NCI-H774 (cell line): ENCODE measurements at regions not wholly inside any gene's neighbourhood (a gene's known extent, or its start where the extent isn't known, plus 50 kb on each side); places are given as distances from the start of the nearest gene placed in this dataset.
"Not testable (repeated sequence)": the region's sequence is repeated elsewhere in the genome, so short reads cannot be mapped to it uniquely, and the experiment has no call there.

ENCODE experiments used
- DNase-seq: peaks from one replicate; lab custom pipeline; 2025; lab: John Stamatoyannopoulos, UW

DNA sequence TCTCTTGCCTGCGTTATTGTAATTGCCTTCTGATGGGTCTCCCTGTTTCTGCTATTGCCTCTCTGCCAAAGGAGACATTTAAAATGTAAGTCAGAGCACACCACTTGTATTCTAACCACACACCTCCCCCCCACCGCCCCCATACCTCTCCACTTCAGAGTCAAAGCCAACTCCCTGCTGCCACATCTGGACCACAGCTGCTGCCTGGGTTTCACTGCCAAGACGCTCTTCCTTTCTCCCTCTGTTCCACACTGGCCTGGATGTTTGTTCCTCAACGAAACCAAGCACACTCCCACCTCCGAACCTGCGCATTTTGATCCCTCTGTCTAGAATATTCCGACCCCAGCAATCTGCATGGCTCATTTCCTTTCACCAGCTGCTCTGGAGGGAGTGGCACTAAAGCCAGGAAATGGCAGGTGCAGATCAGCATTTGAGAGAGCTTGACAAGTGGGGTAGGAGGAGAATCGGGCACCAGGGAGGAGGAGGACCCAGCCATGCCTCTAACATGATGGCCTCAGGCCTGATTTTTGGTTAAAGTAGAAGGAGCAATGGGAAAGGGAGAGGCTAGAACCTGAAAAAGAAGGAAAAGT is 92.4 kb upstream of the HS3ST2 start:
- DNase-seq: peak; percentile 27

DNA sequence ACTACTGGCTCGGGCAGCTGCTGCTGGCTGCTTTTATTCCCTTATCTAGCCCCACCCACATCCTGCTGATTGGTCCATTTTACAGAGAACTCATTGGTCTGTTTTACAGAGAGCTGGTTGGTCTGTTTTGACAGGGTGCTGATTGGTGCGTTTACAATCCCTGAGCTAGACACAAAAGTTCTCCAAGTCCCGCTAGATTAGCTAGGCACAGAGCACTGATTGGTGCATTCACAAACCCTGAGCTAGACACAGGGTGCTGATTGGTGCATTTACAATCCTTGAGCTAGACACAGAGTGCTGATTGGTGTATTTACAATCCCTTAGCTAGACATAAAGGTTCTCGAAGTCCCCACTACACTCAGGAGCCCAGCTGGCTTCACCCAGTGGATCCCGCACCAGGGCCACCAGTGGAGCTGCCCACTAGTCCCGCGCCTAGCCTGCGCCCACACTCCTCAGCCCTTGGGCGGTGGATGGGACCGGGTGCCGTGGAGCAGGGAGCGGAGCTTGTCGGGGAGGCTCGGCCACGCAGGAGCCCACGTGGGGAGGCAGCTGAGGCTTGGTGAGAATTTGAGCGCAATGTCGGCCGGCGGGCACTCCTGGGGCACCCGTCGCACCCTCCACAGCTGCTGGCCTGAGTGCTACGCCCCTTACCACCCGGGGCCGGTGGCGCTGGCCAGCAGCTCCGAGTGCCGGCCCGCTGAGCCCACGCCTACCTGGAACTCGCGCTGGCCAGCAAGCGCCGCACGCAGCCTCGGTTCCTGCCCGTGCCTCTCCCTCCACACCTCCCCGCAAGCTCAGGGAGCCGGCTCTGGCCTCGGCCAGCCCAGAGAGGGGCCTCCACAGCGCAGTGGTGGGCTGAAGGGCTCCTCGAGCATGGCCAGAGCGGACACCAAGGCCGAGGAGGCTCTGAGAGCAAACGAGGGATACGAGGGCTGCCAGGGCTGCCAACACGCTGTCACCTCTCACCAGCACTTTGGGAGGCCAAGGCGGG is 91.1 kb upstream of the HS3ST2 start:
- DNase-seq: not testable (repeated sequence)

GRCh38 chr16:22726868-22727267 is 87.1 kb upstream of the HS3ST2 start:
- no peak for DNase-seq

DNA sequence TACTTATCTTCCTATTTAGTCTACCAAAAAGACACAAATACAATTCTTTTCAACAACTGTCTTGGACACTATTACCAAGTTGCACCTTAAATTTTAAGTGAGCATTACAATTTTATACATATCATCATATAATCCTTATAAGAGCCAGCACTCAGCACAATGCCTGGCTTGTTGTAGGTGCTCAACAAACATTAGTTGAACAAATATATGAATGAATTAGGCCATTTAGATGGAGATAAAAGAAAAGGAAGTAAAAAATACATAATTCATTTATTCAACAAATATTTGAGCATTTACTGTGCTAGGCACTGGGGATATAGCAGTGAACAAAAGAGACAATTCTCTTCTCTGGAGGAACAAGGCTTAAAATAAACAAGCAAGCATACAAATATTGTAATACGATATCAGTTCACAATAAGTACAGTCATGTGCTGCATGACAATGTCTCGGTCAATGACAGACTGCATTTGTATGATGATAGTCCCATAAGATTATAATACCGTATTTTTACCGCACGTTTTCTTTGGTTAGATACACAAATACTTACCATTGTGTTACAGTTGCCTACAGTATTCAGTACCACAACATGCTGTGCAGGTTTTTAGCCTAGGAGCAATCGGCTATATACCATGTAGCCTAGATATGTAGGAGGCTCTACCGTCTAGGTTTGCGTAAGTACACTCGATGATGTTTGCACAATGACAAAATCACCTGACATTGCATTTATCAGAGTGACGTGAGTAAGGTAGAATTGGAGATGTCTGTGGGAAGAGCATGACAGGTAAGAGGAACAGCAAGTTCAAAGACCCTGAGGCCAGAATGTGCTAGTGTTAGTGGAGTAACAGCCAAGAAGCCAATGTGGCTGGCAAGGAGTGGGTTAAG is 86.4 kb upstream of the HS3ST2 start:
- DNase-seq: peak; percentile 74

DNA sequence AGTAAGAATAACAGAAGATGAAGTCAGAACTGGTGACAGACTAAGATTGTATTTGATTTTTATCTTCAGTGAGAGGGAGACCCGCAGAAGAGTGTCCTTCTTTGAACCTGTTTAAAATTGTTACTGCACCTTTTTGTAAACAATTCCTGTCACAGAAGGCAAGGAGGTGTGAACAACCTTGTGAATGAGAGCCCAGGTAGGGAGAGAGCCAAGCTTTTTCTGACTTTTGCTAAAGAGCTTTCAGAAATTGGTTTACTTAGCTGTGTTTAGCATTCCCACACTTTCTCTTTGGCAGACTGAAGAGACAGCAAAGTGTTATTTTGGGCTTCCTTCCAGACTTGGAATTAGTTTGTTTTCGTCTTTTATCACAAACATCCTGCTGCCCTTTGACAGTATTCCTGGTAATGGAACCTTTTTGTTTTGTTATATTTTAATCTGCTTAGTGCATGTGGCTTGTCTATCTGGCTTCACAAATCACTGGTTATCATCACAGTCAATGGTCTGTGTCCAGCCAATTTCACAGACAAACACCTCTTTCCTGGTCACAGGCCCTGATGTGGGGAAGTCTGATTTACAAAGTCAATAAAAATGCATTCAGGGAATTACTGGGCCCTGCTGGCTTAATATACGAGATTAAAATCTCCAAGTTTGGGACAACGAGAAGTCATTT is 85.7 kb upstream of the HS3ST2 start:
- peak; percentile 43 for DNase-seq

DNA sequence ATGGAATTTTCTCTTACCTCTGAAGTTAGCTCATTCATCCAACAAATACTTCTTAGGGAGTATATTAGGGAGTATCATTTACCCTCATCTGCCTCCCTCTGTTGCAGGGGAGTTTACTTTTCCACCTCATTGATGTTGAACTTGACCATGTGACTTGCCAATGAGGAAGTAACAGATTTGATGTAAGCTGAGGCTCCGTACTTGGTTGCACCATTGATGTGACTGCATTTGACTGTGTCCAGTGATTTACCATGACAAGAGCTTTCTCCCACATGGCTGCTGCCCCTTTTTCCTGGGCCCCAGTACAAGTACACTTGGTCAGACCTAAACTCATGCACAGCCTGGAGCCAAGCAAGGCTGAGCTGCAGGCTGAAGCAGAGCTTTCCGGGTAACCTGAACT is 81.6 kb upstream of the HS3ST2 start:
- no peak for DNase-seq

DNA sequence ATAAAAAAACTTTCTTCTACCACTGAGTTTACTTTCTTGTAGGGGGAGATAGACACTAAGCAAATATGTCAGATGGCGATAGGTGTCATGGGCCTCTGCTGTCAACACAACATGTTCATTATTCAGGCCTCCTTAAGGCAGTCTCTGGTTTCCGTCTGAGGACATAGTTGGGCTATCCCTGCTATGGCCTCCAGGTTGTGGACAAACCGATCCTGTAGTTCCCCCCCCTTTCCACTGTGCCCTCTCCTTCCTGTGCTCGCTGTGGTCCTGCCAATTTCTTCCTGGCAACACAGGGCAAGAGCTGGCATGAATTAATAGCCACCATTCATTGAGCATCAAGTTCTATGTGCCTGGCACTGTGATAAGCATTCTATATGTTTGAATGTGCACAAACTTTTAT is 81.0 kb upstream of the HS3ST2 start:
- DNase-seq: no peak

DNA sequence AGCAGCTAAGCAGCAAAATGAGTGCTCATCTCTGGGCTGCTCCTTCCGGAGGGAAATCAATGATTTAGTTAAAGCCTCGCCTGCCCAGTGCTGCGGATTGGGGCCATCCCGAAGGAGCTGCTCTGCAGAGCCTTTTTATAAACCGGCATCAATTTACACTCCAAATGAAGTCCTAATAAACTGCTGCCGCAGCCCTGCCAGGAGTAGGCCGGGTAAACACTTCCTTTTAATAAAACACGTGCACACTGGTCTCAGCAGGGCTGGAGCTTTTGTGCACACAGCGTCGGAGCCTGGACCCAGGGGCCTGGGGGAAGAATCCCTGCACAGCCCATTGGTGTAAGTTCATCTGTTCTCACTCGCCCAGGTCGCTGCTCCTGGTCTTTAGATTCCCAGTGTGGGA is 79.6 kb upstream of the HS3ST2 start:
- DNase-seq: no peak

DNA sequence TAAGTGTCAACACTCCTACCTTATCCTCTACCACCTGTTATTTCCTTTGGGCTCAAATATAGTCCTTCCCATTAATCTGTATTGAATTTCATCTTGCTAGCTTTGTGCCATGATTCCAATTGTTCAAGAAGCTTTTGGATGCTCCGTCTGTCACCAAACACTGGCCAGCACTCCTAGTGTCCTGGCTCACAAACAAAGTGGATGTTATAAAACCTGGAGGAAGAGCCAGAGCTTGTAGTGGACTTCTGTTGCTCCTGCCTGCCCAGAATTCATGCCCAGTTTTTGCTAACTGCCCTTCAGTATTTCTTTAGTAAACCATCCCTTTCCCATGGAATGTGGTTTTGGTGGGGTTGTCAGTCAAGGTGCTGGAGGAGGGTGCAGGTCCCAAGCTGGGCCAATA is 77.2 kb upstream of the HS3ST2 start:
- DNase-seq: no peak

DNA sequence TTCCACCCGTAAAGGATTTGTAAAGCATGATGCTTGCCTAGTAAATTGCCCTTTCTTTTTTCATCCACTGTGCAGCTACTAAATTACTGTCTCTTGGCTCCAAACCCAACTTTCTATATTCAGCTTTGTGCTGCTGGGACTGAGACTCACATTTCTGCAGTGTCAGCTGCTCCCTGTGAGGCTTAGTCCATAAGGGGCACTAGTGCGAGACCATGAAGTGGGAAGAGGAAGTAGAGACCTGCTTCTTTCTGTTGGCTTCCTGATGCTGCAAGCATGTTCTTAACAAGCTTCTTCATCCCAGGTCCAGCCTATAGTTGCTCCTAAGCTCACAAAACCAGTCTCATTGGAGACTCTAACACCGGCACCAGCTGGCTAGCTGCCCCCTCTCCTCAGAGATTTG is 74.9 kb upstream of the HS3ST2 start:
- no peak for DNase-seq

GRCh38 chr16:22743401-22743800 is 70.6 kb upstream of the HS3ST2 start:
- DNase-seq: no peak

DNA sequence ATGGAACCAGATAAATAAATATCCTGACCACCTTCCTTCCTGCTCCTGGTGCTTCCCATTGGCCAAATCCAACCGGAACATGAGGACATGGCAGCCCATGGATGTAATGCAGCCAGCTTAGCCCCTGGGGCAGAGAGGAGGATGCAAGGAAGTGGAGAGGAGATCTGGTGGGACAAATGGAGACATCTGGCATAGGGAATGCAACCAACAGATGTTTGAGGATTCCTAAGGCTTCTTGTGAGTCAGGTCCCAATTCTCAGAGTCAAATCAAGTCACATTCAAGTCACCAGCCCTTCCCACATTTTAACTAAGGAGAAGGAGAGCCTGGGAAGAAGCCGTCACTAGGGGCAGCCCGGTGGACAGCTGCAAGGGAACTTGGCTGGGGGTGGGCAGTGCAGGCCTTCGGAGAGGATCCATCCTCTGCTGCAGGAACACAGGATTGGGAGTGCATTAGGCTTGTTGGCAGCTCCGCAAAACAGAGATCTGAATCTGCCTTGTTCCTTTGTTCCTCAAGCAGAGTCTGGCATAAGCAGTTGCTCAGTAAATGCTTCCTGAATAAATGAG is 62.8 kb upstream of the HS3ST2 start:
- no peak for DNase-seq

GRCh38 chr16:22751685-22752084 is 62.3 kb upstream of the HS3ST2 start:
- no peak for DNase-seq

DNA sequence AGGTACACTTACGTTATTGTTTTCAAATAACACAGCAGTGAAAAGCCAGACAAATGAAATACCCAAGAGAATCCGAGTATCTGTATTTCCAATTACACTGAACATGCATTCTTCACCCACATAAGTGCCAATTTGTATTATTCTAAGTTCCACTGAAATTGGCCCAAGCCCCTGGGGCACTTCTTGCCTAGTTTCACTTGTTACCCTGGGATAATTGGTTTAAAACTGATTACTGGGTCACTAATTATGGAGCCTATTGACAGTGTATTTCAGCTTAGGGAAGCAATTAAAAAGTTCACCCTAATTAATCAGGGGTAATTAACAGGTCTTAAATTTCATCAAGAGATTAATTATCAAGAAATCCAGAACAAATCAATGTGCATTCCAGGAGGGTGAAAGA is 60.5 kb upstream of the HS3ST2 start:
- no peak for DNase-seq

GRCh38 chr16:22754577-22754976 is 59.4 kb upstream of the HS3ST2 start:
- DNase-seq: no peak

DNA sequence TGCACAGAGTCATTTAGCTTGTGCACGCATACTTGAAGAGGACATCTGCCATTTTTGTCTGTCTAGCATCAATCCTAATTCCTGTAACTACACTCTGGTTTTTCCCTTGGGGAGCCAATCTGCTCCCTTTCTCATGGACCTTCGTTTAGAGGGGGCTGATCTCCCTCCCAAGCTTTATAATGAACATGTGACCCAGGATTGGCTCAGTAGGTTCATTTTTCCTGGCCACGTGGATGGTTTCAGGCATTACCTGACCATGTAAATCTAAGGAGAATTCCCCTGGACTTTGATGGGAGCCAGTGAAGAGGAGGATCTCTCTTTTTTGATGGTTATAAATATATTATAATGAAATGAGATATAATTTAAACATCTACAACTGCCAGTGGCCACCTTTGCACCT is 56.8 kb upstream of the HS3ST2 start:
- no peak for DNase-seq

DNA sequence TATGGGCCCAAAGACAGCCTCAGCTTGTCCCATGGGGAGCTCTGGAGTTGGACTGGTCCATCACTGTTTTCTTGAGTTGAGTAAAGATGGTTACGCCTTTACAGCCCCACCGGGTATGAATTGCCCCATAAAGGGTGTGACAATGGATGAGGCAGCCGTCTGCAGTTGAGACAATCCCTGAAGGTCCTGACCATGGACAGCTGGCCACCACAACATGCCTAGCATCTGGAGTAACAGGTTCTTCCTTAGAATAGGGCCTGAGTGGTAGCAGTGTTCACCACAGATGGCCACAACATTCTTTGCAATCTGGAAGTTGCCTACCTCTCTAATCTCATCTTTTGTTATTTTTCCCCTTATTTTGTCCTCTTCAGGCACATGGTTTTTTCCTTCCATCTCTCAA is 51.5 kb upstream of the HS3ST2 start:
- DNase-seq: no peak

DNA sequence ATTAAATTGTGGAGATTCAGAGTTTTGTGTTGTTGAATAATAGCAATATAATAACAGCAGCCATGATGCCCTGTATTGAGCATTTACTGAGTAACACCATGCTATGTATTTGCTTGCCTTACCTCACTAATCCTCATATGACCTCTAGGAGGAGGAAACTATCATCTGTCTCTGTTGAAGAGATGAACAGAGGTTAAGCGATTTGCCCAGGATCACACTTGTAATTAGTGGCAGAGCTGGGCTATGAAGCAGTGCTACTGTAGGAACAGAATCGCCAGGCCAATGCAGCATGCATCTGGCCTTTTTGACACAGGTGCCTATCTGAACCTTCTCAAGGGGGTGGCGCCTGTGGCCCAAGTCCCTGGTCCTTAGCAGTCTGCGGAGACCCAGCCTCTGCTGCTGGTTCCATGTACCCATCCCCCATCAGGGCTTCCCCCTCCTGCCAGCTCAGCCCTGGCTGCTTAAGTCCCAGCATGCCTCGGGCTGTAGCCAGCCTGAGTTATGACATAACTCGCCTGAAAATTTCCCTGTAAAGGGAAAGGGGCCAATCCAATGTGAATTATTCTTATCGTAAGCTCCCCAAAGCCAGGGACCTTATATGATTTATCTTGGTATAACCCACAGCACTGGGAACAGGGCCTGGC is 50.4 kb upstream of the HS3ST2 start:
- DNase-seq: no peak
